Posterior vena cava (tissue), 2 donors: ENCODE measurements at regions not wholly inside any gene's neighbourhood (a gene's known extent, or its start where the extent isn't known, plus 50 kb on each side); places are given as distances from the start of the nearest gene placed in this dataset.
"Not testable (repeated sequence)": the region's sequence is repeated elsewhere in the genome, so short reads cannot be mapped to it uniquely, and the experiment has no call there.

Experiments used
- DNase-seq: peaks from one replicate; pipeline ENCODE4 v3.0.0-alpha.2; 2020; ENCODE audit warnings: low spot score
- intact Hi-C, 2 donors: fragments of 100-400 bp; cut with DNase I; formaldehyde crosslinking; loops; one replicate each; pipeline versions ENCODE4 v1.14.1 to v1.14.2; 2022 to 2023
- microRNA-seq, 2 donors: library from miRNA; unstranded; fragments of <30 nt; microRNA quantifications; one replicate each; pipeline ENCODE4 v1.2.0, GENCODE V29; 2020 to 2021; ENCODE audit warnings: borderline microRNAs expressed in 2 of 2
- donor health status: DM: yes; HTN: yes; CAD: no.
- donor health status: DM: yes; HTN: yes; CAD: no.

DNA sequence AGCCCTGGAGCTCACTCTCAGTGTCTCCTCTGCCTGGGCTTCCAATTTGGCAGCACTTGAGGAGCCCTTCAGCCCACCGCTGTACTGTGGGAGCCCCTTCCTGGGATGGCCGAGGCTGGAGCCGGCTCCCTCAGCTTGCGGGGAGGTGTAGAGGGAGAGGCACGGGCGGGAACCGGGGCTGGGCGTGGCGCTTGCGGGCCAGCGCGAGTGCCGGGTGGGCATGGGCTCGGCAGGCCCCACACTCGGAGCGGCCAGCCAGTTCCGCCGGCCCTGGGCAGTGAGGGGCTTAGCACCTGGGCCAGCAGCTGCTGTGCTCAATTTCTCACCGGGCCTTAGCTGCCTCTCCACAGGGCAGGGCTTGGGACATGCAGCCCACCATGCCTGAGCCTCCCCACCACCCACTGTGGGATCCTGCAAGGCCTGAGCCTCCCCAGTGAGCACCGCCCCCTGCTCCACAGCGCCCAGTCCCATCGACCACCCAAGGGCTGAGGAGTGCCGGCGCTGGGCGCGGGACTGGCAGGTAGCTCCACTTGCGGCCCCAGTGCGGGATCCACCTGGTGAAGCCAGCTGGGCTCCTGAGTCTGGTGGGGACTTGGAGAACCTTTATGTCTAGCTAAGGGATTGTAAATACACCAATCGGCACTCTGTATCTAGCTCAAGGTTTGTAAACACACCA, 65.1 kb upstream of the ROPN1B start:
- intact Hi-C loops, DNase-seq: not testable (repeated sequence)

DNA sequence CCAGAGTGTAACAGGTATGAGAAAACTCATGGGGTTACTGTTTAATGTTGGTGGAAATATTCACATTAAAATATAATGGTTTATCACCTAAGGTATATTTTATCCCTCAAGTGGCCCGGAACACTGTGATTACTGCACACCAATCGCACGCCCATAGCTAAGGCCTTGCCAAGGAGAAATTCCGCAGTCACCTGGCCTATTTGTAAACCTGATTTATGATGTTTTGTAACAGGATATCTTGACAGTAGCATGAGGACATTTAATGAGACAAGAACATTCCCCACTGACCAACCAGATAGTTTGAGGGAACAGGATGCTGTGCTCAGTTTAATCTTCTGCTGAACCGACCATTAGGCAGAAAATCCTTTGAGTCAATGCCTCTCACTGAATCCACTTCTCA, 61.7 kb upstream of the ROPN1B start:
- intact Hi-C loops, DNase-seq: not testable (repeated sequence)

GRCh38 chr3:125910851-125911250, 58.1 kb upstream of the ROPN1B start:
- intact Hi-C loops, DNase-seq: not testable (repeated sequence)

DNA sequence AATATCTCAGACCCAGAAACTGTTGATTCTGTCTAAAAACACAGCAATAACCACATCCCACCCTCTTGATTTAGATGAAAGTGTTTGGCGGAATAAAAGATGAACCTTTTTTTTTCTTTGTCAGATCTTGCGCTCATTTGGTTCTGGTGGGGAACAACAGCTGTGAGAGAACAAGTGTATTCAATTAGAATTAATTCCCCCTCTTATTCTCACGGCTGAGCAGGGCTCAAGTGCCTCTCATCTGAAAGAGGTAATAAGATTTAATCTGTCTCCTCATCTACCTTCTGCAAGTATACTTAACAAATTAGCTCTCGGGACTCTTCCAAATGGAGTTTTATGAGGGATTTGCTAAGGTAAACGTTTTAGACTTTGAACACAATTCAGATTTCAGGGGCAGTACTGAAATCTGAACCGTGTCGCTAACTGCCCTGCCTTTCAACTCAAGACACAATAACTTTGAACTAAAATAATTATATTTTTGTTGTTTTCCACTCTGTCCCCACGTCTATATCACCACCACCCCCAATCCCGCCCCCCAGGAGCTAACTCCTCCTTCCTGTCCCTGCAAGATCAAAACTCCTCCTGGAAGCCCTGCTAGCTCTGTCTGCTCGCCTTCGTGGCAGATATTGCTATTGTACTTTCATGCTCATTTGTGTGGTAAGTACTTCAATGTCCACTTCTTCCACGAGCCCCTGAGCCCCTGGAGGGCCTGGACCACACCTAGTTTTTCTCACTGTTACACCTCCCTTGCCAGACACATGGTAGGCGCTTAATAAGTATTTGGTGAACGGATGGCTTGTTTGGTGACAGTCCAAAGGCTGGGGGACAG, 54.2 kb upstream of the ROPN1B start:
- intact Hi-C loops, result not testable (repeated sequence)
- peak; percentile 23 for DNase-seq

- peak; percentile 87 for DNase-seq
- intact Hi-C loops, result not testable (repeated sequence)
Observed at GRCh38 chr3:125915437-125915787, 53.6 kb upstream of the ROPN1B start.

DNA sequence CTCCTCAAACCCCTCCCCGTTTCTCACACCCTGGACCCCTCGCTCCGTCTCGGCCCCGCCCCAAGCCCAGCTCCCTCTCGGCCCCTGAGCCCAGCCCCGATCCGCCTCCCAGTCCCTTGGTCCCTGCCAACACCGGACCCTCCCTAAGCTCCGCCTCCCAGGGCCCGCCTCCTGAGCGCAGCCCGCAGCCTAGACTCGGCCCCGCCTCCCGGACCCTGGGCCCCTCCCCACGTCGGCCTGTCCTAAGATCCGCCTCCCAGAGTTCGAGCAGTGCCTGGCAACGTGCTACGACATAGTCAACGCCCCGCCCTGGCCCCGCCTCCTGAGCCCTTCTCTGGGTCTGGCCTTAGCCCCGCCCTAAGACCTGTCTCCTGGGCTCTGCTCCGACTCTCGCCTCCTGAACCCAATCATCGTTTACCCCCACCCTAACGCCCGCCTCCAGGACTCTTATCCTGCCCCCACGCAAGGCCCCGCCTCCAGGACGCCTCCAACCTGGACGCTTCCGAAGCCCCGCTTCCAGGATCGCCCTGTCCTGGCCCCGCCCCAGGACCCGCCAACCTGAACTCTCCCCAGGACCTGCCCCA, 53.1 kb upstream of the ROPN1B start:
- peak; percentile 100 for DNase-seq
- intact Hi-C loops, result not testable (repeated sequence)

DNA sequence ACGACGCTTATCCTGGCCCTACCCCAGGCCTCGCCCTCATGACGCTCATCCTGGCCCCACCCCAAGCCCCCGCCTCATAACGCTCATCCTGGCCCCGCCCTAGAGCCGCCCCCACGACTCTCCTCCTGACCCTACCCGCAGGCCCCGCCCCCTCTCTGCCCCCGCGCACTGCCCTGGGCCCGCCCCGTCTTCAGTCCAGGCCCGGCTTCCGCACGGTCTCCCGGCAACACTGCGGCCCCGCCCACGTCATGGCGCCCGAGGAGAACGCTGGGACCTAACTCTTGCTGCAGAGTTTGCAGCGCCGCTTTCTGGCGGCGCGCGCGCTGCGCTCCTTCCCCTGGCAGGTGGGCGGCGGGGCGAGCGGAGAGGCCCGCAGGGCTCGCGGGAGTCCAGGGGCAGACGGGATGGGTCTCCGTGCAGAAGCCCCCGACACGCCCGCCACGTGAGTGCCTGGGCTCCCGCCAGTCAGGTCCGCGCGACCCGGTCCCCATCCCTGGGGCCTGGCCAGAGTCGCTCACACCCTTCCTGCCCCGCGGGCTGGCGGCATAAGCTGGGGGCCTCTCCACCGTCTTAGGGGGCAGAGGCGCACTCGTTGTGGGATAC, 52.5 kb upstream of the ROPN1B start:
- intact Hi-C loops, result no loop called here
- peak; percentile 100 for DNase-seq

DNA sequence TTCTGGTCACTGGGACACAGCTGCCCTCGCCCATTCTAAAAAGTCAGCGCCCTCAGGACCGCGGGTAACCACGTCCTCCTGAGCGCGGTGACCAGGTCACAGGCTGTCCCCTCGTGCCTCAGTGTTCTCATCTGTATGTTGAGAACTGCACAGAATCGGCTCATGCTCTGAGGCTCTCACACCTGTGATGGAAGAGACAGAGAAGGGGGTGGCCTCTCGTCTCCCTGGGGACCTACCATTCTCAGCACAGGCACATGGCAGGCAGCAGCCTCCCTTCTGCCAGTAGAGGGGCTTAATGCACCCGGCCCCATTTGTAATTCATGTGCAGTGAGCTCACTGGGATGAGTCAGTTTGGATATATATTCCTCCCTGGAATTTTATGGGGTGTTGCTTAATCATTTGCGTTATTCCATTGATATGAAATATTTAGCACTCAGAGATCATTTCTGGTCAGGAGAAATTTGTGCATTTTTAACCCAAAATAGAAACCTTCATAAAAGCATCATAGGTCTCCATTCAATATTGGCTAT, 51.9 kb upstream of the ROPN1B start:
- intact Hi-C loops, DNase-seq: not testable (repeated sequence)

GRCh38 chr3:125918024-125918423, 51.0 kb upstream of the ROPN1B start:
- intact Hi-C loops, result not testable (repeated sequence)
- DNase-seq, result peak; percentile 37

GRCh38 chr3:125918451-125918850, 50.5 kb upstream of the ROPN1B start:
- intact Hi-C loops, result not testable (repeated sequence)
- peak; percentile 41 for DNase-seq

DNA sequence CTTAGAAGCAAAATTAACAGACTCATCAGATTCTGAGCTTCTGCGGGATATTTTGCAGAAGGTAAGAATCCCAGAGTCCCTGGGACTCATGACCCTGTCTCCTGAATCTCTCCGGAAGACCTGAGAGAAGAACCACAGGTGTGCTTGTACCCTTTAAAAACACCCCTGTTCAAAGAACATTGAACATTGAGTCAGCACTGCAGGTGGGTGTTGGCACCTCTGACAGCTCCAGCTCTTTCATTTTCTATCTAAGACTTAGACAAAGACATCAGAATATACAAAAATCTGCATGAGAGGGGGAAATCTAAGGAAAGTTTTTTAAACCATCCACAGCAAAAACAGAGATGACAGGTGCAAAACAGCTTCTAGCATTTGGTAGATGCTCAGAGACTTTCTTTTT, 50.1 kb upstream of the ROPN1B start:
- peak; percentile 6 for DNase-seq
- intact Hi-C loops, result not testable (repeated sequence)

Small RNA genes lying in the stretch of these regions (microRNA-seq; reads per million reads assigned to microRNA genes)
- gene MIR548I1, result 0 reads per million in 2 donors
